ENCODE measurements at regions not wholly inside any gene's neighbourhood (a gene's known extent, or its start where the extent isn't known, plus 50 kb on each side); places are given as distances from the start of the nearest gene placed in this dataset.

GRCh38 chr21:31399591-31399990 is 55.5 kb upstream of the TIAM1 start:
- no peak for TF ChIP-seq POLR2AphosphoS5 (IDR thresholded peaks at IDR 0.05; ENCODE audit: low read depth, low read length)
- TF ChIP-seq SIN3A (IDR thresholded peaks at IDR 0.05; ENCODE audit: borderline replicate concordance, insufficient read depth, low read length) = no peak
- TF ChIP-seq FOXP2 (optimal IDR thresholded peaks at IDR 0.05; ENCODE audit: borderline replicate concordance, extremely low read depth, extremely low read length, insufficient read depth) = no peak
- no peak for TF ChIP-seq REST (IDR thresholded peaks at IDR 0.05; ENCODE audit: insufficient read depth in 1 of 2, low read depth in 2 of 2, low read length in 2 of 2)
- TF ChIP-seq TAF1 (IDR thresholded peaks at IDR 0.05; ENCODE audit: borderline replicate concordance, insufficient read depth, low read length) = no peak

- no peak for TF ChIP-seq FOXP2 (optimal IDR thresholded peaks at IDR 0.05; ENCODE audit: borderline replicate concordance, extremely low read depth, extremely low read length, insufficient read depth)
- TF ChIP-seq REST (IDR thresholded peaks at IDR 0.05; ENCODE audit: insufficient read depth in 1 of 2, low read depth in 2 of 2, low read length in 2 of 2) = no peak
- TF ChIP-seq TAF1 (IDR thresholded peaks at IDR 0.05; ENCODE audit: borderline replicate concordance, insufficient read depth, low read length) = no peak
- no peak for TF ChIP-seq SIN3A (IDR thresholded peaks at IDR 0.05; ENCODE audit: borderline replicate concordance, insufficient read depth, low read length)
- no peak for TF ChIP-seq POLR2AphosphoS5 (IDR thresholded peaks at IDR 0.05; ENCODE audit: low read depth, low read length)
Observed at GRCh38 chr21:31398574-31398973, 54.5 kb upstream of the TIAM1 start.

GRCh38 chr21:31397939-31398338 is 53.9 kb upstream of the TIAM1 start:
- no peak for TF ChIP-seq TAF1 (IDR thresholded peaks at IDR 0.05; ENCODE audit: borderline replicate concordance, insufficient read depth, low read length)
- no peak for TF ChIP-seq POLR2AphosphoS5 (IDR thresholded peaks at IDR 0.05; ENCODE audit: low read depth, low read length)
- TF ChIP-seq FOXP2 (optimal IDR thresholded peaks at IDR 0.05; ENCODE audit: borderline replicate concordance, extremely low read depth, extremely low read length, insufficient read depth) = no peak
- TF ChIP-seq SIN3A (IDR thresholded peaks at IDR 0.05; ENCODE audit: borderline replicate concordance, insufficient read depth, low read length) = no peak
- no peak for TF ChIP-seq REST (IDR thresholded peaks at IDR 0.05; ENCODE audit: insufficient read depth in 1 of 2, low read depth in 2 of 2, low read length in 2 of 2)

- TF ChIP-seq FOXP2 (optimal IDR thresholded peaks at IDR 0.05; ENCODE audit: borderline replicate concordance, extremely low read depth, extremely low read length, insufficient read depth) (no peak), SIN3A (IDR thresholded peaks at IDR 0.05; ENCODE audit: borderline replicate concordance, insufficient read depth, low read length) (no peak), POLR2AphosphoS5 (IDR thresholded peaks at IDR 0.05; ENCODE audit: low read depth, low read length) (no peak), REST (IDR thresholded peaks at IDR 0.05; ENCODE audit: insufficient read depth in 1 of 2, low read depth in 2 of 2, low read length in 2 of 2) (no peak), TAF1 (IDR thresholded peaks at IDR 0.05; ENCODE audit: borderline replicate concordance, insufficient read depth, low read length) (no peak)
Observed at GRCh38 chr21:31397515-31397926, 53.5 kb upstream of the TIAM1 start.

GRCh38 chr21:31397030-31397429 is 53.0 kb upstream of the TIAM1 start:
- TF ChIP-seq TAF1 (IDR thresholded peaks at IDR 0.05; ENCODE audit: borderline replicate concordance, insufficient read depth, low read length) (no peak), REST (IDR thresholded peaks at IDR 0.05; ENCODE audit: insufficient read depth in 1 of 2, low read depth in 2 of 2, low read length in 2 of 2) (no peak), FOXP2 (optimal IDR thresholded peaks at IDR 0.05; ENCODE audit: borderline replicate concordance, extremely low read depth, extremely low read length, insufficient read depth) (no peak), SIN3A (IDR thresholded peaks at IDR 0.05; ENCODE audit: borderline replicate concordance, insufficient read depth, low read length) (no peak), POLR2AphosphoS5 (IDR thresholded peaks at IDR 0.05; ENCODE audit: low read depth, low read length) (no peak)

Measured in PFSK-1 (cell line).